ENCODE measurements at regions not wholly inside any gene's neighbourhood (a gene's known extent, or its start where the extent isn't known, plus 50 kb on each side); places are given as distances from the start of the nearest gene placed in this dataset.

GRCh38 chr9:88673886-88674285 lies 138.9 kb downstream of the NXNL2 start (continued):
- TF ChIP-seq SP1 (CRISPR knock-in tag; conservative IDR thresholded peaks at IDR 0.05): no peak
- TF ChIP-seq RORB (CRISPR knock-in tag; IDR thresholded peaks at IDR 0.05): no peak
- no peak for TF ChIP-seq SOX15 (CRISPR knock-in tag; IDR thresholded peaks at IDR 0.05)
- no peak for TF ChIP-seq FOXK1 (CRISPR knock-in tag; IDR thresholded peaks at IDR 0.05)
- no peak for TF ChIP-seq MAX (CRISPR knock-in tag; IDR thresholded peaks at IDR 0.05)
- no peak for TF ChIP-seq STAT6 (CRISPR knock-in tag; conservative IDR thresholded peaks at IDR 0.05; ENCODE audit: low read depth)
- no peak for TF ChIP-seq ATF2 (CRISPR knock-in tag; IDR thresholded peaks at IDR 0.05; ENCODE audit: borderline replicate concordance, low read depth)
- TF ChIP-seq ATF6 (CRISPR knock-in tag; IDR thresholded peaks at IDR 0.05): no peak
- TF ChIP-seq ZMAT4 (CRISPR knock-in tag; IDR thresholded peaks at IDR 0.05): no peak
- TF ChIP-seq IRF1 (CRISPR knock-in tag; IDR thresholded peaks at IDR 0.05): no peak
- TF ChIP-seq HMGA2 (CRISPR knock-in tag; IDR thresholded peaks at IDR 0.05): no peak

- Mint-ChIP-seq H3K9me3 (peaks cover 19% of the 10 kb centered on the region), H3K27me3 (ENCODE audit: low read depth) (no peaks in the 10 kb centered on the region), H3K4me1 (no peaks in the 10 kb centered on the region), H3K36me3 (no peaks in the 10 kb centered on the region), H3K27ac (no peak overlapping the region), H3K4me3 (no peak overlapping the region)
- ChIA-PET CTCF (no interaction called here), POLR2A (no interaction called here)
- ATAC-seq (no peak), DNase-seq (ENCODE audit: low spot score) (no peak)
- TF ChIP-seq CBFB (CRISPR knock-in tag; IDR thresholded peaks at IDR 0.05; ENCODE audit: low read depth): no peak
- no peak for TF ChIP-seq ATF3 (CRISPR knock-in tag; conservative IDR thresholded peaks at IDR 0.05)
- TF ChIP-seq NR1H2 (CRISPR knock-in tag; IDR thresholded peaks at IDR 0.05): no peak
- no peak for TF ChIP-seq ZMAT4 (CRISPR knock-in tag; IDR thresholded peaks at IDR 0.05)
- no peak for TF ChIP-seq ERG (CRISPR knock-in tag; IDR thresholded peaks at IDR 0.05)
- no peak for TF ChIP-seq ZNF425 (CRISPR knock-in tag; conservative IDR thresholded peaks at IDR 0.05)
- no peak for TF ChIP-seq ZNF317 (CRISPR knock-in tag; IDR thresholded peaks at IDR 0.05; ENCODE audit: borderline replicate concordance, low read depth)
- no peak for TF ChIP-seq SMAD4 (CRISPR knock-in tag; IDR thresholded peaks at IDR 0.05)
- TF ChIP-seq CTCF (IDR thresholded peaks at IDR 0.05): no peak
- TF ChIP-seq PRRX2 (CRISPR knock-in tag; IDR thresholded peaks at IDR 0.05): no peak
- TF ChIP-seq IRF1 (CRISPR knock-in tag; IDR thresholded peaks at IDR 0.05): no peak
These were observed 141.7 kb downstream of the NXNL2 start for GRCh38 chr9:88676644-88677043.

Data from WTC11 (cell line).